GM23338 (cell line): ENCODE measurements at regions not wholly inside any gene's neighbourhood (a gene's known extent, or its start where the extent isn't known, plus 50 kb on each side); places are given as distances from the start of the nearest gene placed in this dataset.

Experiments
- ATAC-seq: fragments of 200-7000 bp; cut with Tn5 transposase; 3 replicates; pipeline ENCODE4 v1.9.1; 2020
- DNase-seq: peaks from one replicate; pipeline ENCODE4 v3.0.0-alpha.2; 2015; ENCODE audit warnings: low spot score
- H2AFZ ChIP-seq: fragments of 200-600 bp; sonication (generic); 2 replicates; pipeline ENCODE4 v1.8.0; 2016; ENCODE audit warnings: antibody characterized with exemption, mild to moderate bottlenecking, moderate library complexity
- H3F3A ChIP-seq: fragments of 200-600 bp; sonication (generic); replicated peaks from 2 replicates; pipeline ENCODE4 v1.8.0; 2017; ENCODE audit warnings: antibody characterized with exemption, mixed run types, low read depth
- H3K27ac ChIP-seq: fragments of 200-600 bp; sonication (generic); 2 replicates; pipeline ENCODE4 v1.6.1; 2016; ENCODE audit warnings: low read depth
- H3K27me3 ChIP-seq: fragments of 200-600 bp; sonication (generic); 2 replicates; pipeline ENCODE4 v1.8.0; 2016; ENCODE audit warnings: mild to moderate bottlenecking, mixed run types, moderate library complexity; ENCODE audit not compliant: insufficient read depth
- H3K36me3 ChIP-seq: fragments of 200-600 bp; sonication (generic); 2 replicates; pipeline ENCODE4 v1.8.0; 2016; ENCODE audit warnings: mild to moderate bottlenecking; ENCODE audit not compliant: insufficient read depth
- H3K4me1 ChIP-seq: fragments of 200-600 bp; sonication (generic); 2 replicates; pipeline ENCODE4 v1.8.0; 2016; ENCODE audit warnings: mild to moderate bottlenecking, moderate library complexity; ENCODE audit not compliant: insufficient read depth
- H3K4me2 ChIP-seq: fragments of 200-600 bp; sonication (generic); 2 replicates; pipeline ENCODE4 v1.7.1; 2017; ENCODE audit warnings: mixed run types
- H3K4me3 ChIP-seq: fragments of 200-600 bp; sonication (generic); 2 replicates; pipeline ENCODE4 v1.6.1; 2016; ENCODE audit warnings: mixed run types
- H3K79me2 ChIP-seq: fragments of 200-600 bp; sonication (generic); replicated peaks from 2 replicates; pipeline ENCODE4 v1.8.0; 2017; ENCODE audit warnings: mild to moderate bottlenecking; ENCODE audit not compliant: insufficient read depth
- H3K9me2 ChIP-seq: fragments of 200-600 bp; sonication (generic); 2 replicates; pipeline ENCODE4 v1.8.0; 2017; ENCODE audit not compliant: insufficient read depth
- H4K20me1 ChIP-seq: fragments of 200-600 bp; sonication (generic); replicated peaks from 2 replicates; pipeline ENCODE4 v1.8.0; 2017; ENCODE audit warnings: mild to moderate bottlenecking; ENCODE audit not compliant: insufficient read depth
- H3K27ac Mint-ChIP-seq: 2 replicates; pipeline ENCODE4 v1.8.0; 2020; ENCODE audit warnings: inconsistent platforms, mild to moderate bottlenecking, moderate library complexity, mixed read lengths
- H3K27me3 Mint-ChIP-seq: 3 replicates; pipeline ENCODE4 v1.8.0; 2022; ENCODE audit warnings: low read depth, mild to moderate bottlenecking, moderate library complexity, mixed read lengths, inconsistent platforms; ENCODE audit not compliant: insufficient read depth, poor library complexity
- H3K36me3 Mint-ChIP-seq: 3 replicates; pipeline ENCODE4 v1.8.0; 2021; ENCODE audit warnings: low read depth, mild to moderate bottlenecking, inconsistent platforms, moderate library complexity, mixed read lengths
- H3K4me1 Mint-ChIP-seq: 3 replicates; pipeline ENCODE4 v1.8.0; 2020; ENCODE audit warnings: mild to moderate bottlenecking, inconsistent platforms, mixed read lengths
- H3K4me3 Mint-ChIP-seq: 3 replicates; pipeline ENCODE4 v1.8.0; 2021; ENCODE audit warnings: moderate library complexity, mild to moderate bottlenecking, inconsistent platforms, mixed read lengths
- H3K9me3 Mint-ChIP-seq: 3 replicates; pipeline ENCODE4 v1.8.0; 2020; ENCODE audit warnings: moderate library complexity, mild to moderate bottlenecking, inconsistent platforms, mixed read lengths
- CREB1 ChIP-seq: fragments of 250-450 bp; sonication (Bioruptor Pico); IDR thresholded peaks from 2 replicates; pipeline ENCODE4 v1.5.0; 2020; ENCODE audit warnings: low read depth, mild to moderate bottlenecking, moderate library complexity
- EZH2 ChIP-seq: fragments of 200-600 bp; sonication (generic); IDR thresholded peaks from one replicate; pipeline ENCODE4 v1.8.0; 2017; ENCODE audit warnings: antibody characterized with exemption, mild to moderate bottlenecking, low read depth; ENCODE audit not compliant: unreplicated experiment
- EZH2phosphoT487 ChIP-seq: fragments of 200-600 bp; sonication (generic); IDR thresholded peaks from one replicate; pipeline ENCODE4 v1.8.1; 2018; ENCODE audit warnings: antibody characterized with exemption; ENCODE audit not compliant: unreplicated experiment
- JUNB ChIP-seq: IDR thresholded peaks from one replicate; pipeline ENCODE4 v1.6.1; 2016; ENCODE audit warnings: antibody characterized with exemption; ENCODE audit not compliant: unreplicated experiment
- NANOG ChIP-seq: IDR thresholded peaks from 2 replicates; pipeline ENCODE4 v1.6.1; 2016; ENCODE audit warnings: antibody characterized with exemption, borderline replicate concordance
- POLR2AphosphoS5 ChIP-seq: IDR thresholded peaks from 2 replicates; pipeline ENCODE4 v1.6.1; 2016; ENCODE audit warnings: antibody characterized with exemption, low read depth
- REST ChIP-seq: IDR thresholded peaks from one replicate; pipeline ENCODE4 v1.6.1; 2018; ENCODE audit warnings: antibody characterized with exemption; ENCODE audit not compliant: unreplicated experiment
- ZNF462 ChIP-seq: fragments of 250-450 bp; sonication (Bioruptor Pico); IDR thresholded peaks from 2 replicates; pipeline ENCODE4 v1.5.0; 2020; ENCODE audit warnings: mild to moderate bottlenecking, moderate library complexity

DNA sequence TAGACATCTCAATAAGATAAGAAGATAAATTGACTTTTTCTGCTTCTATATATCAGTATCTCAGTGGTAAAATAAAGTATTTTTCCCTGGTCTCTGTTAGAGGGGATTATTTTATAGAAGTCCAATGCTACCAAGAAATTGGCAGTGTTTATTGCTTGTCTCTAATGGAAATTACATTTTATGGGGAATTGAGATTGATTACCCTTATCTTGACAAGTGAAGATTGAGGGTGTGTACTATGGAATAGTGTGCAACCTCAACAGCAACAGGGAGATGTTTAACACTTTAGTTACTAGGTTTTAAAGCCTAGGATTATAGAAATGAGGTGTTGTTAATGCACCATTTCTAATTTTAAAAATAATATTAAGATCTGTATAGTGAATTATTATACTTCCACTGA, 154.8 kb upstream of the ROBO1 start:
- H2AFZ ChIP-seq: no peak overlapping the region
- H3K9me2 ChIP-seq: no peaks in the 10 kb centered on the region
- DNase-seq (no peak), ATAC-seq (no peak)
- no peaks in the 10 kb centered on the region for H3K36me3 ChIP-seq
- no peak overlapping the region for H3K4me3 ChIP-seq
- H3K4me1 ChIP-seq: no peaks in the 10 kb centered on the region
- no peaks in the 10 kb centered on the region for H3F3A ChIP-seq
- TF ChIP-seq CREB1 (CRISPR knock-in tag) (no peak), ZNF462 (CRISPR knock-in tag) (no peak), JUNB (no peak), EZH2 (no peak), POLR2AphosphoS5 (no peak), NANOG (no peak), REST (no peak), EZH2phosphoT487 (no peak)
- H3K27ac ChIP-seq: no peak overlapping the region
- H4K20me1 ChIP-seq: no peaks in the 10 kb centered on the region
- no peaks in the 10 kb centered on the region for H3K27me3 Mint-ChIP-seq
- no peaks in the 10 kb centered on the region for H3K27me3 ChIP-seq
- H3K4me1 Mint-ChIP-seq: peaks cover 3% of the 10 kb centered on the region; the same call in 2 of the 3 replicates
- H3K27ac Mint-ChIP-seq: no peak overlapping the region
- H3K4me3 Mint-ChIP-seq: no peak overlapping the region
- H3K36me3 Mint-ChIP-seq: no peaks in the 10 kb centered on the region
- H3K9me3 Mint-ChIP-seq: no peaks in the 10 kb centered on the region
- H3K4me2 ChIP-seq: no peak overlapping the region
- no peaks in the 10 kb centered on the region for H3K79me2 ChIP-seq
